ENCODE measurements at regions not wholly inside any gene's neighbourhood (a gene's known extent, or its start where the extent isn't known, plus 50 kb on each side); places are given as distances from the start of the nearest gene placed in this dataset.

DNA sequence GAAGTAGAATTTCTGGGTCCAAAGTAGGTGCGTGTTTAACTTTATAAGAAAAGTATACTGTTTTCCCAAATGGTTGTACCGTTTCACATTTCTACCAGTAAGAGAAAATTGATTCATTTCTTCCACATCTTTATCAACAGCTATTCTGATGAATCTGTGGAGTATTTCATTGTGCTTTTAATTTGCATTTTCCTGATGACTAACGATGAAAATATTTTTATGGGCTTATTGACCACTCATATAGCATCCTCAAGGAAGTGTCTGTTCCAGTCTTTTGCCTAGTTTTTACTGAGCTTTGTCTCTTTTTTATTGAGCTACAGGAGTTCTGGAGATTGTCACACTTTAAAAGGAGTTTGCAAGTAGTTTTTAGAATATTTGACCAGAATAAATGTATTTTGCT, 92.6 kb downstream of the ASB9 start:
- intact Hi-C loops (cut with micrococcal nuclease), result no loop called here
- CTCF ChIA-PET, result no interaction called here
- Histone ChIP-seq H3K9me3 (replicated peaks; ENCODE audit: control insufficient read depth, insufficient read depth, low read length) (no peaks in the 10 kb centered on the region), H3K79me2 (ENCODE audit: control insufficient read depth, insufficient read depth, low read length) (no peaks in the 10 kb centered on the region), H3K9ac (replicated peaks; ENCODE audit: extremely low read depth, insufficient read depth, low read length) (no peak overlapping the region), H3K4me2 (ENCODE audit: insufficient read depth, low read length) (no peak overlapping the region), H3K4me3 (replicated peaks in 1 of 3; ENCODE audit: insufficient read depth in 1 of 3, low read depth in 1 of 3, low read length in 3 of 3) (no peak overlapping the region), H3K27ac (ENCODE audit: insufficient read depth, low read depth, low read length) (no peak overlapping the region), H3K36me3 (ENCODE audit: control insufficient read depth in 2 of 2, extremely low read depth in 1 of 2, insufficient read depth in 2 of 2, low read length in 2 of 2) (no peaks in the 10 kb centered on the region), H3K9me1 (replicated peaks; ENCODE audit: control insufficient read depth, extremely low read depth, insufficient read depth, low read length) (no peaks in the 10 kb centered on the region), H4K20me1 (replicated peaks; ENCODE audit: control insufficient read depth, extremely low read depth, insufficient read depth, low read length) (no peaks in the 10 kb centered on the region), H3K4me1 (ENCODE audit: control insufficient read depth, extremely low read depth, insufficient read depth, low read length) (no peaks in the 10 kb centered on the region), H2AFZ (ENCODE audit: low read depth, low read length) (no peak overlapping the region), H3K27me3 (ENCODE audit: control insufficient read depth in 2 of 2, insufficient read depth in 2 of 2, low read length in 2 of 2) (no peaks in the 10 kb centered on the region)
- no peak for FAIRE-seq
- no peak for DNase-seq (ENCODE audit: low read depth, low spot score)
- POLR2A ChIA-PET, result no interaction called here
- dilution Hi-C loops (cut with MboI; ENCODE audit: extremely low pct_ligation_motif_present, low sequenced_read_pairs), result no loop called here
- BruUV-seq (replicated peaks), result no TSS peak
- no peak for TF ChIP-seq MYC (IDR thresholded peaks at IDR 0.05; ENCODE audit: low read depth, low read length)
- TF ChIP-seq, protein P1, sequence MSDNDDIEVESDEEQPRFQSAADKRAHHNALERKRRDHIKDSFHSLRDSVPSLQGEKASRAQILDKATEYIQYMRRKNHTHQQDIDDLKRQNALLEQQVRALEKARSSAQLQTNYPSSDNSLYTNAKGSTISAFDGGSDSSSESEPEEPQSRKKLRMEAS (IDR thresholded peaks at IDR 0.05; ENCODE audit: insufficient read depth, insufficient read length), result no peak
- TF ChIP-seq GATA2 (IDR thresholded peaks at IDR 0.05; ENCODE audit: insufficient read depth, insufficient read length, low read depth, low read length), result no peak
- TF ChIP-seq, protein P2, sequence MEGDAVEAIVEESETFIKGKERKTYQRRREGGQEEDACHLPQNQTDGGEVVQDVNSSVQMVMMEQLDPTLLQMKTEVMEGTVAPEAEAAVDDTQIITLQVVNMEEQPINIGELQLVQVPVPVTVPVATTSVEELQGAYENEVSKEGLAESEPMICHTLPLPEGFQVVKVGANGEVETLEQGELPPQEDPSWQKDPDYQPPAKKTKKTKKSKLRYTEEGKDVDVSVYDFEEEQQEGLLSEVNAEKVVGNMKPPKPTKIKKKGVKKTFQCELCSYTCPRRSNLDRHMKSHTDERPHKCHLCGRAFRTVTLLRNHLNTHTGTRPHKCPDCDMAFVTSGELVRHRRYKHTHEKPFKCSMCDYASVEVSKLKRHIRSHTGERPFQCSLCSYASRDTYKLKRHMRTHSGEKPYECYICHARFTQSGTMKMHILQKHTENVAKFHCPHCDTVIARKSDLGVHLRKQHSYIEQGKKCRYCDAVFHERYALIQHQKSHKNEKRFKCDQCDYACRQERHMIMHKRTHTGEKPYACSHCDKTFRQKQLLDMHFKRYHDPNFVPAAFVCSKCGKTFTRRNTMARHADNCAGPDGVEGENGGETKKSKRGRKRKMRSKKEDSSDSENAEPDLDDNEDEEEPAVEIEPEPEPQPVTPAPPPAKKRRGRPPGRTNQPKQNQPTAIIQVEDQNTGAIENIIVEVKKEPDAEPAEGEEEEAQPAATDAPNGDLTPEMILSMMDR (IDR thresholded peaks at IDR 0.05; ENCODE audit: extremely low read depth in 1 of 2, insufficient read depth in 1 of 2, low read depth in 1 of 2, low read length in 2 of 2), result no peak
- TF ChIP-seq FOS (IDR thresholded peaks at IDR 0.05; ENCODE audit: borderline replicate concordance, insufficient read depth, low read length), result no peak
- TF ChIP-seq POLR2A (IDR thresholded peaks at IDR 0.05; ENCODE audit: low read depth, low read length), result no peak
- no peak for TF ChIP-seq POLR2AphosphoS5 (IDR thresholded peaks at IDR 0.05; ENCODE audit: insufficient read depth, low read depth, low read length)
- no peak for TF ChIP-seq JUN (IDR thresholded peaks at IDR 0.05; ENCODE audit: borderline replicate concordance, insufficient read depth, insufficient read length, low read depth)
- no peak for TF ChIP-seq EZH2 (IDR thresholded peaks at IDR 0.05; ENCODE audit: borderline replicate concordance, low read depth, low read length, severe bottlenecking)
